HEK293T (cell line): ENCODE measurements at regions not wholly inside any gene's neighbourhood (a gene's known extent, or its start where the extent isn't known, plus 50 kb on each side); places are given as distances from the start of the nearest gene placed in this dataset.

Experiments used
- BHLHE40 ChIP-seq: fragments of 450-650 bp; IDR thresholded peaks from 2 replicates; pipeline ENCODE4 v1.6.1; 2016; ENCODE audit warnings: mild to moderate bottlenecking, moderate library complexity, borderline replicate concordance
- SP1 ChIP-seq: fragments of 450-650 bp; IDR thresholded peaks from 2 replicates; pipeline ENCODE4 v1.6.1; 2017

GRCh38 chr1:224565611-224566406 lies 50.3 kb upstream of the CNIH3 start:
- TF ChIP-seq SP1 (no peak), BHLHE40 (no peak)
